HG03066 (cell line): ENCODE measurements at regions not wholly inside any gene's neighbourhood (a gene's known extent, or its start where the extent isn't known, plus 50 kb on each side); places are given as distances from the start of the nearest gene placed in this dataset.
"Not testable (repeated sequence)": the region's sequence is repeated elsewhere in the genome, so short reads cannot be mapped to it uniquely, and the experiment has no call there.

Experiments
- ATAC-seq: cut with Tn5 transposase; IDR thresholded peaks from one replicate; pipeline ENCODE4 v1.9.1; 2021; ENCODE audit warnings: low read depth; ENCODE audit not compliant: unreplicated experiment

DNA sequence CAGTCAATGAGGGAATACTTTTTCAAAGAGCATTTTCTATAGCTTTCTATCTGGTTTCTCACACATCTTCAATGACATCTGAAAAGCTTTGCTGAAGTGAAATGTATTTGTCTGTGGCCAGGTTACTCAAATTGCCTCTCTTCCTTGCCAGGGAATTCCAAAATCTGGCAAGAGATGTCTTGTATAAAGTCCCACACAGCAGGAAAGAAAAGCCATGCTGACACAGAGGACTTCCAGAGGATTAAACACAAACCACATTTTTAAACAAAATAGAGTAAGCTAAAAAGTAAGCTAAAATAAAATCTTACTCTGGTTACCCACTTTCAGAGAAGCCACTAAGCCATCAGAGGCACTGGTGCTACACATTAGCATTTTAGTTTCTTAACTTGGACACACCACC lies 93.1 kb upstream of the BCAR3 start:
- no peak for ATAC-seq

GRCh38 chr1:93773049-93773838 lies 91.6 kb upstream of the BCAR3 start:
- ATAC-seq, result no peak

GRCh38 chr1:93771843-93772242 lies 90.2 kb upstream of the BCAR3 start:
- ATAC-seq, result no peak

DNA sequence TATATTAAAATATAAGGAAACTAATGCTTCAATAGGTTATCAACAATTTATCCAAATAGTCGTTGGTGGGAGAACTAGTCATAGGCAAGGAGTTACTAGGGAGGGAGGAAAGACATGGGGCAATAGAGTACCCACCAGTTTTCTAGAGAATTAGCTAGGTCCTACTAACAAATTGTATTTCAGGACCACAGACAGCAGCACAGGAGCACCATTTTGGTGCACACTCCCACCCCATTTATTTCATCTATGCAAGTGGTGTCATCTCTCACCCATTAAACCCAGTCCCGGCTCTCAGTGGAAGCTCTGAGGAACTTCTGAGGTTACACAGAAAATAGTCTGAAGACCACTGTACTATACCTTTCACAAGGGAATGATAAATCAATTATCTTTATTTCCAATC lies 89.0 kb upstream of the BCAR3 start:
- no peak for ATAC-seq

DNA sequence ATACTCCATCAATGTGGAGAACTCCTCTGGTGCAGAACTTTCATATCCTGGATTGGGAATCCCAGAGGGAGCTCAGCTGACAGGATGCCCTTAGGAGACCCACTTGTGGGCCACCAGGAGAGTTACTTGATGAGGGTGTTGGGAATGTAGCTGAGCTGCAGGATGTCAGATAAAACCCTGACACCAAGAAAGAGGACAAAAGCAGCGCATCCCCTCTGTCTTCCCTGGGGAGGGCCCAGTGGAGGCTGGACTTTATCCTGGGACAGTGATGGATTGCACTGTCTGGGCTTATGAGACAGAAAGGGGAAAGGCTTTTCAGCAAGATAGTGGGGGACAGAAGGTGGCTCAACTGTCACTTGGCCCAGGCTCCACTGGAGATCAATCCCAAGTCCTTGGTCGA lies 88.1 kb upstream of the BCAR3 start:
- ATAC-seq, result no peak

GRCh38 chr1:93768380-93768863 lies 86.8 kb upstream of the BCAR3 start:
- ATAC-seq, result no peak

GRCh38 chr1:93766451-93766850 lies 84.8 kb upstream of the BCAR3 start:
- no peak for ATAC-seq

- no peak for ATAC-seq
Measured at GRCh38 chr1:93765099-93765498, 83.5 kb upstream of the BCAR3 start.

DNA sequence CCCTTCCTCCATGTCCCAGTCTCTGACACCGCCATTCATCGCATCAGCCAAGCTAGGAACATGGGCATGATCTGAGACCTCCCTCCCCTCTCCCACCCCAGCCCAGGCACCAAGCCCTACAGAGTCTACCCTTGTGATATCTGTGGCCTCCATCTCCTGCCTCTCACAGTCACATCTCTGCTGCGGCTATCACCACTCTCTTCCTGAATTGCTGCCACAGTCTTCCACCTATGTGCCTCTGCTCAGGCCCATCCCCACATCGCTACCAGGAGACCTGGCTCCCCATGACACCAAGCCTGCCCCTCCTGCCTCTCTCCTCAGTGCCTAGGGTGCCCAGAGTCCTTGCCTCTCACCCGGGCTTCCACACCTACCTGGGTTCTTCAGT lies 82.7 kb upstream of the BCAR3 start:
- no peak for ATAC-seq

DNA sequence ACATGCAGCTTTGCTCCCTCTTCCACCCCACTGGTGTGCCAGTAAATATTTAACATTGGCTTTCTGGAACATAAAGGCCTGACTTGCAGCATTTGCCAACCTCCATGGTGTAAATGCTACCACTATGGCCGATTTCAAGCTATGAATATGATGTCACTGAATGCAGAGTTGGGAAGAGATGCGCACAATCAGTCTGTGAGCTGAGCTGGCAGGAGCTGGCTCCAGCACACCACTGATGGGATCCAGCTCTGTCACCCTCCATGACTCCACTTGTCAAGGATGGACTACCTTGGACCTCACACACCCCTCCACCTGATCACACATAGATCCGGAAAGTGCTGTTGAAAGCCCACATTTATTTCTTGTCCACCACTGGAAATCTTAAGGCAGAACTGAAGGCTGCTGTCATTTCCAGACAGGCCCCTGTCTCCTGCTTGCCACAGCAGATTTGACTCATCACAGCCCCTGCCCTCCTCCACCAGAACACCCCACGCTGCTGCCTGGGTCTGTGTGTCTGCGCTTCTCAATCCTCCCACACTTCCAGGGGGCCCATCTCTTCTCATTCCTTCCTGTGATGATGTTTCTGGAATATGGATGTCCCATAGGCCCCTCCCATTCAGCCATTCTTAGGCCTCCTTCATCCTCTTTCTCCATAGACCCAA lies 82.2 kb upstream of the BCAR3 start:
- ATAC-seq, result no peak

DNA sequence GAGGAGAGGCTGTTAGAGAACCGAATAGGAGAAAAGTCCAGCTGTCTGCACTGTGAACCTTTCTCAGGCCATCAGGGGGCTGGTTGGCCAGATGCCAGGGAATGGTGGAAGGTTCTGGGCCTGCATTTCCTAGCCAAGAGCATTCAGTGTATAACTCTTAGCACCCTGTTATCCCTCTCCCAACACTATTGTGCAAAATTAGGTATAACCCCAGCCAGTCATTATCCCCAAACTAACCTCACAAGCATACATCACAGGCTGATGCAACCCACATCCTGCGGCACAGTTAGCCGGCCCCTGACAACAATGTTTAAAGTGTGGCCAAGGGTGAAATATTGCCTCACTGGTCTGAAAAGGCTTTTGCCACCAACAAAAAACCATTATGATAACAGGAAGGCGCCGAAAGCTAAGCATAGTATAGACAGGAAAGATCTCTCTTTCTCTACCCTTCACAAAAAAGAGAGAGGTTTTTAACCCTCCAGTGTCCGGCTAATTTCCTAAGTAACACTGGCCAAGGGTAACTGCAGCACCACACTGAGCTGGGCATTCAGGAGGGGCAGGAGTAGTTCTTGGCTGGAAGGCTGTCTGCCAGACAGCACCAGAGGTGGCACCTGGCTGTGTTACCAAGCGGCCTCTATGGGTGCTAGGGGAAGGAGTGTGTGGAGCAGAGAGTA lies 77.3 kb upstream of the BCAR3 start:
- ATAC-seq, result no peak

GRCh38 chr1:93757256-93758036 lies 75.8 kb upstream of the BCAR3 start:
- ATAC-seq, result no peak

DNA sequence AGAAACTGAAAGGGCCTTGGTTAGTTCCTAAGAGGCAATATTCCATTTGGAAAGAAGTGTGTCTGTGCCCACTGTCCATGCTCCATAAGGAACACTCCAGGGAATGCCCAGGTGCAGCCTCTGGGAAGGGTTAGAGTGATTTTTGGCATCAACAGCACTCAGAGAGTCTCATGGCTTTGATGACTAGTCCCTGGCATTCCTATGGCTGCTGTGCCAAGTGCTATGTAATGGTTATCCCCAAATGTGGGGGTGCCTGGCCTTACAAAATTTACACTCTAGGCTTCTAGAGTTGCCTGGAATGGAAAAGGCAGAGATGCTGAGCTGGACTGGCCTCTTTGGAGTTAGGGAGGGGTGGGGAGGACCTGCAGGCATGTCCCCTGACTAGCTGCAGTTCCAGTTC lies 75.0 kb upstream of the BCAR3 start:
- no peak for ATAC-seq

DNA sequence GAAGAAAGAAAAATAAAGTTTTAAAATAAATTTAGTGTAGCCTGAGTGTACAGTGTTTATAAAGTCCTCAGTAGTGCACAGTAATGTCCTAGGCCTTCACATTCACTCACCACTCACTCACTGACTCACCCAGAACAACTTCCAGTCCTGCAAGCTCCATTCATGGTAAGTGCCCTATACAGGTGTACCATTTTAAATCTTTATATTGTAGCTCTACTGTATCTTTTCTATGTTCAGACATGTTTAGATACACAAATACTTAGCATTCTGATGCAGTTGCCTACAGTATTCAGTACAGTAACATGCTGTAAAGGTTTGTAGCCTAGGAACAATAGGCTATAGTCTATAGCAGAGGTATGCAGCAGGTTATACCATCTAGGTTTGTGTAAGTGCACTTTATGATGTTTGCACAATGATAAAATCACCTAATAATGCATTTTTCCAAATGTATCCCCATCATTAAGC lies 73.6 kb upstream of the BCAR3 start:
- ATAC-seq, result not testable (repeated sequence)

GRCh38 chr1:93753791-93754763 lies 72.4 kb upstream of the BCAR3 start:
- no peak for ATAC-seq

DNA sequence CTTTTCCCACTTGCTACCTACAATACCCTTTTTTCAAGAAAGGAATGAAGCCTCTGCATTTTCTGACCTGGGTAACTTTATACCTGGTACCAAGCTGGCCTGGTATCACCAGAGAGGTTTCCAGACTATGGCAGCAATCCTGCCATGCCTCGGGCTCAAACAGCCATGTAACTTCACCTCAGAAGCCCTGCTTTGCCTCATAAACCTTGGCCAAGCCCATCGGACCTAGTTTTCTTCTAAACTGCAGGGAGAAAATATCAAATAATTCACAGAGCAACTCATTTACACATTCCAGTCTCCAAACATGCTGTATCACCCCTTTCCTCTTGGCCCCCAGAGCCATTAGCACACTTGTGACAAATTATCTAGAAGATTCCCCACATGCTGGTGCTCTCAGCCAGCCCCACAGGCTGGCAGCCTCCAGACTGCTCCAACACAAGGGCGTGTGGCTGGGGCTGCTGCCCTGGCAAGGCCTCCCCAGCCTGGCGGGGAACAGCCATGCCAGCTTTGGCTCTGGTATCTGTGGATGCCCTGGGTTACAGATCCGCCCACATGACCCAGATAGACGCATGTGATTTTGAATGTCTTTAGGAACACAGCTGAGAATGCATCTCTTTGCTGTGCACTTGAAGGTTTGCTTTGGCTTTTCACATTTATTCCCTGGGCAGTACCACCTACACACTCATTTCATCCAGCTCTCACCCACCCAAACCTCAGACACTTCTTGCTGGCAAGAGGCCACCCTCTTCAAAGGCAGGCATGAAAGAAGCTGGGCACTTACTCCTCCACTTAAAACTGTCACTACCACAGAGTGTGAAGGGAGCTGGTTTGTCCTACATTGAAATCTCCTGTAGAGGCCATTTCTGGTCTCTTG lies 70.0 kb upstream of the BCAR3 start:
- no peak for ATAC-seq

GRCh38 chr1:93750955-93751354 lies 69.3 kb upstream of the BCAR3 start:
- ATAC-seq, result no peak

DNA sequence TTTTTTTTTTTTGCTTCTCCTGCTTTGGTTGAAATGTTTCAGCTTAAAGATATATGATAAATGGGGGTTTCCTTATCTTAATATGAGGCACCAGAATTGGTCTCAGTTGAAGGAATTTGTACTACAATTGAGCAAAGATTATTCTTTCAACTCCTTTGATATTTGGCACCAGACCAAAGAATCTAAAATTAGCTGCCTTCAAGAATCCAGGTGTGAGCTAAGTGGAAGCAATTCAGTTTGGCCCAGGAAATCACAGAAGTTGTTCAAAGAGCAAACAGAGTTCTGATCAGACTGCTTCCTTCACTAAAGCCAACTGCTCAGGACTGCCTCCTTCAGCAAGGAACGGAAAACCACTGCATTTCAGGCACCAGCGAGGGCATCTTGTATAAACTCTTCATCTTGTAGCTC lies 68.3 kb upstream of the BCAR3 start:
- no peak for ATAC-seq

DNA sequence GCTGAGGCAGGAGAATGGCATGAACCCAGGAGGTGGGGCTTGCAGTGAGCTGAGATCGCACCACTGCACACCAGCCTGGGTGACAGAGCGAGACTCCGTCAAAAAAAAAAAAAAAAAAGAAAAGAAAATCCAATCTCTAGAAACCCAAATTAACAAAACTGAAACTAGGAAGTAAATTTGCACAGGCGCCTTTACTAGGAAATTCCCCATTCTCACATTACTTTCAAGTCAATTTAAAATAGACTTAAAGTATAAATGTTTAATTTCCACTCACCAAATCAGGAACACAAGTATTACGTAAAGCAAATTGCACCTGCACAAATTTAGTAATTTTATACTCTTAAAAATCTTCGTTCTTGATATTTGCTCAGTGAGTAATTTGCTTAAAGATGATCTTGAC lies 67.8 kb upstream of the BCAR3 start:
- no peak for ATAC-seq
